ENCODE measurements at regions not wholly inside any gene's neighbourhood (a gene's known extent, or its start where the extent isn't known, plus 50 kb on each side); places are given as distances from the start of the nearest gene placed in this dataset.

GRCh38 chr5:52282647-52283046 is 505.1 kb upstream of the ITGA1 start:
- TF ChIP-seq EZH2phosphoT487 (IDR thresholded peaks at IDR 0.05; ENCODE audit: borderline replicate concordance) (no peak), CTCF (conservative IDR thresholded peaks at IDR 0.05; ENCODE audit: low read length) (no peak)

All from Loucy (cell line).